ENCODE measurements at regions not wholly inside any gene's neighbourhood (a gene's known extent, or its start where the extent isn't known, plus 50 kb on each side); places are given as distances from the start of the nearest gene placed in this dataset.
"Not testable (repeated sequence)": the region's sequence is repeated elsewhere in the genome, so short reads cannot be mapped to it uniquely, and the experiment has no call there.

DNA sequence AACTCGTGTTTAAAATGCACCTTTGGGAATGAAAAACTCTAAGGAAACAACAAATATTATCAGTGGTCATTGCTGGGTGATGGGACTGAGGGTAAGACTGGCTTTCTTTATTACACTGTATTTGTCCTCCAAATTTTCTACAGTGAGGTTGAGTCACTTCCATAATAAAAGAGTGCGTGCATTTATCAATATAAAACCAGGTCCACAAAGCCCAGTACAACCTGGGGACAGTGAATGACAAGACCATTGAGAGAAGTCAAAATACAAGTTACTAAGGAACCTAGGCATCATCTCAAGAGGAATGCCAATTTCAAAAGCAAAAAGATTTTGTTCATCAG lies 76.4 kb downstream of the MAGED4 start:
- DNase-seq (ENCODE audit: low read depth), result no peak

DNA sequence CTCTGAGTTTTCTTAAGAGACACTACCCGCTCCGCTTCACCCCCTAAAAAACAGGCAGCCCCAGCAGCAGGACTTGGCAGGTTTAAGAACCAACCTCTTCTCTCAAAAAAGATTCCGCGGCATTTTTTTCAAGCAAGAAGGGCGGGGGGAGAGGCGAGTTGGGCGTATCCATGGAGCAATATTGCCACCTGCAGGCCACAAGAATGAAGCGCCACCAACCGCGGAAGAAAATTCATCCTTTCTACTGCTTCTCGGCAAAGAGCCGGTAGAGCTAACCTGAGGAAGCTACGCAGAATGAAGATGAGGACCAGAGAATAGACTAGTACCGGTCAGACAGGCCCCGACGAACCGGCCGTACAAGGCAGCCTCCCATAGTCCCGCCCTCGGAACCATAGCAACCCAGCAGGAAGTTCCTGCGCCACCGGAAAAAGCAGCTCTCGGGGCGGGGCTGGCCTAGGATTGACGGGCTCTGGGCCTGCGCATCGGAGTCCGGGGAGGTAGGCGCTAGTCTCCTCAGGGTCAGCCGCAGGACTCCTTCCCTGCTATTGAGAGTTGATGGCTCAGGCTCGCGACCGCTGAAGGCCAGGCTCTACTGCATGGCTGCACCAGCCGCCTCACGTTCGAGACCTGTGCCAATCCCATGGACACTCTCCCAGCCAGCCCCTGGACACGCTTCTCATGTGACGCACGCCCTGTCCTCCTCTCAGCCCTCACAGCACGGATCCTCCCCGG lies 76.9 kb downstream of the MAGED4 start:
- DNase-seq (ENCODE audit: low read depth), result peak; percentile 81

DNA sequence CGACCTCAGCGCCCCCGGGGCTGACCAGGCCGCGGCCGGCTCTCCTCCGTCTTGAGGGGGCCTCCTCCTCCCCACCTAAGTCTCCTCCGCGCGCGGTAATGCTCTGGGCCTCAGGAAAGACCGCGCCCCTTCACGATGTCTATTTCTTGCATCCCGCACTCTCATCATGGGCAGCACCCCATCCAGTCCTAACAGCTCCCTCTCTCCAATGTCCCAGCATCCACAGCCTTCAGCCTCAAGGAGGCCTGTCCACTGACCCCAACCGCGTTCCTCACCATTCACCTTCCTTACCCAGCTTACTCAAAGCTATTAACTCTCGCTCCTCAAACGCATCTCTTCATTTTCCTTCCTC lies 77.5 kb downstream of the MAGED4 start:
- no peak for DNase-seq (ENCODE audit: low read depth)

DNA sequence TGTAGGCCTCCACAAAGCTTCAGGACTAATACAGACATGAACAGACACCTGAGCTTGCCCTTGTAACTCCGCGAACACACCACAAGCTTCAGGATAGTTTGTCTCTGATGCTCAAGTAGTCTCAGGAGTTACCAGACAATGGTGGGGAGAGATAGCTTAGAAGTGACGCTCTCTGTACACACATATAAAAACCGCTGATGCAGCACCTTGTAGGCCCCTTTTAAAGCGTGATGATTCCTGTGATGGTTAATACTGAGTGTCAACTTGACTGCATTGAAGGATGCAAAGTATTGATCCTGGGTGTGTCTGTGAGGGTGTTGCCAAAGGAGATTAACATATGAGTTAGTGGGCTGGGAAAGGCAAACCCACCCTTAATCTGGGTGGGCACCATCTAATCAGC lies 78.7 kb downstream of the MAGED4 start:
- DNase-seq (ENCODE audit: low read depth), result no peak

DNA sequence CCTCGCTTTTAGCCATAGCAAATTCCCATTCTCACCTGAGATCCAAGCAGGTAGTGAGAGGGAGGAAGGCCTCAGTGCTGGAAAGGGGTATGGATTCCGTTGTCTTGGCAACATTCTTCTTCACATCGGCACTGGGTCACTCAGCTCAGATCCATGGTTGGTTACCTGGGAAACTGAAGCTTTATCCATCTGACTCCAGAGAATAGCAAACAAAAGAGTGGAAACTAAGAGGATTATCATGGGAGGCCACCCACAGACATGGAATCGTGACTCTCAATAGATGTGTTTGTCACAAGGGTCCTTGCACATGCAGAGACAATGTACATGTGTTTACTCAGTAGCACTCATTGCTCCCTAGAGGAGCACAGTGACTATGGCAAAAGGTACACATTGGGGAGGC lies 81.0 kb downstream of the MAGED4 start:
- DNase-seq (ENCODE audit: low read depth), result no peak

DNA sequence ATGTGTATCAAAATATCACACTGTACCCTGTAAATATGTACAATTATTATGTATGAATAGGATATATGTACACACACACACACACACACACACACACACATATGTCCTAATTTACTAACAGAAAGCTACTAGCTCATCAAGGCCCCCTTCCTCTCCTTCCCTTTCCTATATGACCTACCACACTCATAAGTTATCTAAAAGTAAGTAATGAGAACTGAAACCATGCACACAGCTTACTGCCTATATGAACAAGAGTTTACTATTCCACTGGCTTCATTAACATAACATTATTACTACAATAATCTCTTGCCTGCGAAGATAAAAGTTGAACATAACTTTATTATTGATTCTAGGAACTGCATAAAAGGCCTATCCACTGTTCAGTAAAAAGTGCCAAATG lies 83.8 kb downstream of the MAGED4 start:
- not testable (repeated sequence) for DNase-seq (ENCODE audit: low read depth)

DNA sequence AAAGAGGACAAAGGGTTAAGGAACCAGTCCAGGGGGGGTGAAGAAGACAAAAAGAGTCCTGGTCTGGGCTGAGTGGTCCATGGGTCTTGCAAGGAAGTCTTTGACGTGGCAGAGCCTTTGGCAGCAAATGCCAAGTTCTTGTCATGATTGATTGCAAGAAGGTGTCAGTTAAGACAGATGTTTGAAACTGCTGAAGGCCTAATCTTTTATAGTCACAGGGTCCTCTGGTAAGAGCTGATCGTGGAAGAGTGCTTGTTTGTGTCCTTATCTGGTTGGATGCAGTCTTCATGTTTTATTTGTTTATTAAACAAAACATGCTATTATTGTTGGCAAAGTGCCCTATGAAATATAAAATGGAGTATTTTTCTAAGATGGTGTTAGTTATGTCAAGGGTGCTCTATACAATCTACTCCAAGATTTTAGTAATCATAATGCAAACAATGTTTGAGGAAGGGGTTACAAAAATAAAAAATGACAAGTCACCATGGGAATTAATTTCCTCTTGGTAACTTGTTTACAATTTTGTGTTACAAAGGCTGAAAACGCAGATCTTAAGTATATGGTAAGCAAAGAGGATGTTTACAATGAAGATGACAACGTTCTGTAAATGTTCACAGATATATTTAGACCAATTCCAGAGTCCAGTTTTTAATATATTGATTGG lies 85.9 kb downstream of the MAGED4 start:
- no peak for DNase-seq (ENCODE audit: low read depth)

DNA sequence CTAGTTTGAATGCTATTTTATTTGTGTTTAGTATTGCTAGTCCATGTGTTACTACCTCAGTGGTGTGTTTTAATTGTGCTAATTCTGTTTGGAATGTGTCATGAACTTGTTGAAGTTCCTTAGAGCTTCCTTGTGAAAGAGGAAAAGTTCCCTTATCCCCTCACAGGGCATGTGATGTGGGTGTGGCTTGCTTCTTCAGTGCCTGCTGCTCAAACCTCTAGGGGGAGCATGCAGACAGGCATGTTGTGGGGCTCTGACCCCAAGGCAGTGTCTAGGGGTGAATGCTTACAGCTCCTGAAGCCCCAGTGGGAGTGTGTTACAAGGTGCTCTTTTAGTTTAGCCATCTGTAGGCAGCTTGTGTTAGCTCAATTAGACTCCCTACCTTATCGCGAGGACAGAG lies 86.5 kb downstream of the MAGED4 start:
- no peak for DNase-seq (ENCODE audit: low read depth)

DNA sequence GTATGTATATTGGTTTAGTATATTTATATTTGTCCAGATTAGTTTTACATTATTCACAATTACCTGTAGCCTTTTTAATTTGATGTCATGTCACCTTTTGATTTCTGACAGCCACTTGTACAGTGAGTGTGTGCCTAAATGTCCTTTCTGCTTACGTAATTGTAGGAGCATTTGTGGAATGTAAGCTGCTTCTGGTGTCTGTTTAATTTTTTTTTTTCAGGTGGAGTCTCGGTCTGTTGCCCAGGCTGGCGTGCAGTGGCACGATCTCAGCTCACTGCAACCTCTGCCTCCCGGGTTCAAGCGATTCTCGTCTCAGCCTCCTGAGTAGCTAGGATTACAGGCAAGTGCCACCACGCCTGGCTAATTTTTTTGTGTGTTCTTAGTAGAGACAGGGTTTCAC lies 91.2 kb upstream of the XAGE2 start:
- no peak for DNase-seq (ENCODE audit: low read depth)

DNA sequence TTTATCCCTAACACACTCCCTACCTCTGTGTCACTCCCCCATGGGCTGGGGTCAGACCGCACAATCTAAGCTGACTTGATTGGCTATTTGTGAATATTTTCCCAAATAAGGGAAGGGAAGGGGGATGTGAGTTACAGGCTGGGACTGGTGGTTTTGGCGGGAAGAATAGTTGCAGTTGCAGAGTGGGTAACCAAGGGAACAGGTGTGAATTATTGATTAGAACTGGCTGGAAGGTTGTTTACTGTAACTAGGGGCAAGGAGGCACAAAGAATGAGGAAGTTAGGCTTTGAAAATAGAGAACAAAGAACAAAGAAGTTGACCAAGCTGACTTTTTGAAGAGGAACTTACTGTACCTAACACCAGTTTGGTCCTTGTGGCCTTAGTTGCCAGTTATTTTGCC lies 88.0 kb upstream of the XAGE2 start:
- no peak for DNase-seq (ENCODE audit: low read depth)

DNA sequence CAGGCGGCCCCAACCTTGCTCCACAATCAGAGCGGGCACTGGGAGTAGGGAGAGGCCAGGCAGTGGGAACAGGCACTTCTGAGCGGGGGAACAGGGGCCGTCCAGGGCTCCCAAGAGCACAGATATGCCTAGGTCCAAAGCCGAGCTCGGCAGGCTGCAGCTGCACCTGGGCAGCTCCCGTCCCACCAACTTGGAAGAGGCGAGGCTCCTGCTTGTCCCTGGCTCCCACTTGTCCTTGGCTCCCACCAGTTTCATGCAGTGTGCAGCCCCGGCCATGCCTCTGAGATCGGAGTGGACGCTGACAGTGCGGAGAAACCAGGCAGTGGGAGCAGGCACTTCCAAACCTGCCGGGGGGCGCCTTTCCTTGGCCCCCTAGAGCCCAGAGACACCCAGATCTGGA lies 84.0 kb upstream of the XAGE2 start:
- no peak for DNase-seq (ENCODE audit: low read depth)

DNA sequence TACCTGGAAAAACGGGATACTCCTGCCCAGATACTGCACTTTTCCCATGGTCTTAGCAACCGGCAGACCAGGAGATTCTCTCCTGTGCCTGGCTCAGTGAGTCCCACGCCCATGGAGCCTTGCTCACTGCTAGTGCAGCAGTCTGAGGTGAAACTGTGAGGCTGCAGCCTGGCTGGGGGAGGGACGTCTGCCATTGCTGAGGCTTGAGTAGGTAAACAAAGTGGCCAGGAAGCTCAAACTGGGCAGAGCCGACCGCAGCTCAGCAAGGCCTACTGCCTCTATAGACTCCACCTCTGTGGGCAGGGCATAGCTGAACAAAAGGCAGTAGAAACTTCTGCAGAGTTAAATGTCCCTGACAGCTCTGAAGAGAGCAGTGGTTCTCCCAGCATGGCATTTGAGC lies 69.9 kb upstream of the XAGE2 start:
- DNase-seq (ENCODE audit: low read depth), result not testable (repeated sequence)

DNA sequence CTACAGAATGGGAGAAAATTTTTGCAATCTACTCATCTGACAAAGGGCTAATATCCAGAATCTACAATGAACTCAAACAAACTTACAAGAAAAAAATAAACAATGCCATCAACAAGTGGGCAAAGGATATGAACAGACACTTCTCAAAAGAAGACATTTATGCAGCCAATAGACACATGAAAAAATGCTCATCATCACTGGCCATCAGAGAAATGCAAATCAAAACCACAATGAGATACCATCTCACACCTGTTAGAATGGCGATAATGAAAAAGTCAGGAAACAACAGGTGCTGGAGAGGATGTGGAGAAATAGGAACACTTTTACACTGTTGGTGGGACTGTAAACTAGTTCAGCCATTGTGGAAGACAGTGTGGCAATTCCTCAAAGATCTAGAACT lies 60.3 kb upstream of the XAGE2 start:
- not testable (repeated sequence) for DNase-seq (ENCODE audit: low read depth)

All from forelimb muscle (tissue), 1 donor.